K562 (cell line): ENCODE measurements at regions not wholly inside any gene's neighbourhood (a gene's known extent, or its start where the extent isn't known, plus 50 kb on each side); places are given as distances from the start of the nearest gene placed in this dataset.

Experiments used
- ATAC-seq: fragments of 200-7000 bp; cut with Tn5 transposase; 3 replicates; pipeline ENCODE4 v1.9.1; 2020; ENCODE audit warnings: moderate library complexity
- BruUV-seq: library from RNA; stranded (reverse); fragments of 400-500 nt; replicated peaks from 2 replicates; lab custom pipeline; 2021; lab: Mats Ljungman, UMichigan
- CTCF ChIA-PET: fragments of 300-600 bp; formaldehyde crosslinking; extraction: SDS; loops from one replicate; lab custom pipeline; 2021; ENCODE audit warnings: low intra/inter-chr PET ratio; lab: Yijun Ruan, JAX
- POLR2A ChIA-PET: fragments of 300-600, 350-650 bp; sonication (Branson Sonifier 250); formaldehyde crosslinking; extraction: SDS; loops from one replicate; lab custom pipeline; 2021; ENCODE audit warnings: antibody characterized with exemption, inconsistent platforms; lab: Yijun Ruan, JAX
- DNase-seq, 4 experiments: peaks; one replicate each; pipeline versions ENCODE4 v3.0.0 to v3.0.0-alpha.2; 2011 to 2018; ENCODE audit warnings: low spot score in 3 of 4, mixed read lengths in 3 of 4; ENCODE audit errors: extremely low read depth in 1 of 4
- FAIRE-seq: peaks from 2 replicates; lab custom pipeline; 2011; peaks lifted over from hg19 to GRCh38; lab: Jason Lieb, UNC
- H2AFZ ChIP-seq: 2 replicates; pipeline ENCODE4 v1.6.0; 2011; ENCODE audit warnings: low read depth, low read length, control low read depth, inconsistent platforms
- H3K27ac ChIP-seq: fragments of 200-600 bp; 3 replicates; pipeline ENCODE4 v1.8.0; 2011; ENCODE audit warnings: low read depth, mild to moderate bottlenecking, control low read depth, inconsistent platforms, low read length, moderate library complexity, mixed read lengths; ENCODE audit errors: extremely low read depth
- H3K27me3 ChIP-seq, 2 experiments: fragments of 300-600 bp in 1 of 2; 2 replicates in 1 of 2; 3 replicates in 1 of 2; pipeline versions ENCODE4 v1.6.0 to v1.8.0; 2011; ENCODE audit warnings: inconsistent platforms in 2 of 2, low read length in 2 of 2, mild to moderate bottlenecking in 1 of 2, mixed read lengths in 1 of 2, moderate library complexity in 1 of 2; ENCODE audit not compliant: control insufficient read depth in 2 of 2, insufficient read depth in 2 of 2
- H3K36me3 ChIP-seq: fragments of 300-600 bp; 3 replicates; pipeline ENCODE4 v1.8.0; 2011; ENCODE audit warnings: mild to moderate bottlenecking, low read length, inconsistent platforms; ENCODE audit not compliant: control insufficient read depth, insufficient read depth
- H3K4me1 ChIP-seq, 2 experiments: fragments of 200-600 bp in 1 of 2; replicated peaks in 1 of 2; 2 replicates in 1 of 2; 3 replicates in 1 of 2; pipeline versions ENCODE4 v1.5.1 to v1.8.0; 2011; ENCODE audit warnings: inconsistent platforms in 2 of 2, low read length in 2 of 2, mild to moderate bottlenecking in 1 of 2, mixed read lengths in 1 of 2, moderate library complexity in 1 of 2; ENCODE audit not compliant: control insufficient read depth in 2 of 2, insufficient read depth in 2 of 2
- H3K4me2 ChIP-seq: 2 replicates; pipeline ENCODE4 v1.6.1; 2011; ENCODE audit warnings: low read length, control low read depth, inconsistent platforms, mixed read lengths; ENCODE audit not compliant: insufficient read depth
- H3K4me3 ChIP-seq: fragments of 200-600 bp; sonication (generic), shearing (Covaris generic); 2 replicates; pipeline ENCODE4 v1.5.1; 2016; ENCODE audit warnings: control low read depth, inconsistent platforms
- H3K79me2 ChIP-seq: fragments of 200-600 bp; 3 replicates; pipeline ENCODE4 v1.8.0; 2011; ENCODE audit warnings: low read length, inconsistent platforms; ENCODE audit not compliant: control insufficient read depth, insufficient read depth
- H3K9ac ChIP-seq, 2 experiments: 2 replicates each; pipeline versions ENCODE4 v1.6.0 to v1.6.1; 2011; ENCODE audit warnings: low read depth in 2 of 2, low read length in 2 of 2, control low read depth in 1 of 2, inconsistent platforms in 1 of 2, mild to moderate bottlenecking in 1 of 2, mixed read lengths in 1 of 2; ENCODE audit not compliant: insufficient read depth in 1 of 2
- H3K9me1 ChIP-seq: one replicate; pipeline ENCODE4 v1.6.0; 2011; ENCODE audit warnings: inconsistent platforms, mild to moderate bottlenecking, low read length, moderate library complexity; ENCODE audit not compliant: control insufficient read depth, insufficient read depth
- H3K9me3 ChIP-seq: replicated peaks from 2 replicates; pipeline ENCODE4 v1.5.1; 2011; ENCODE audit warnings: low read depth, low read length, inconsistent platforms; ENCODE audit not compliant: control insufficient read depth, insufficient read depth
- H4K20me1 ChIP-seq: replicated peaks from 2 replicates; pipeline ENCODE4 v1.6.1; 2011; ENCODE audit warnings: low read length, inconsistent platforms, mixed read lengths; ENCODE audit not compliant: control insufficient read depth, insufficient read depth
- ELK1 ChIP-seq: sonication (generic); formaldehyde crosslinking; IDR thresholded peaks from 2 replicates; pipeline ENCODE4 v1.8.1; 2022; ENCODE audit warnings: missing genetic modification reagents
- FOXJ2 ChIP-seq: fragments of 200-800 bp; sonication (Bioruptor generic); IDR thresholded peaks from 2 replicates; pipeline ENCODE4 v1.6.1; 2016; ENCODE audit warnings: missing genetic modification characterization, missing compliant biosample characterization
- HNRNPUL1 ChIP-seq: fragments of 200-400 bp; formaldehyde crosslinking; IDR thresholded peaks from 2 replicates; pipeline ENCODE4 v1.6.1; 2017; ENCODE audit warnings: low read length
- KAT2B ChIP-seq: IDR thresholded peaks from one replicate; pipeline ENCODE4 v1.6.1; 2012; ENCODE audit warnings: low read depth, mild to moderate bottlenecking, control low read depth, inconsistent platforms, low read length, moderate library complexity
- MAZ ChIP-seq, 2 experiments: fragments of 450-650 bp in 1 of 2; sonication (generic) in 1 of 2; formaldehyde crosslinking; IDR thresholded peaks in 1 of 2; conservative IDR thresholded peaks in 1 of 2; 2 replicates each; pipeline versions ENCODE4 v1.4.0 to v1.5.0; 2020; ENCODE audit warnings: mild to moderate bottlenecking in 1 of 2, missing genetic modification reagents in 1 of 2
- NFATC3 ChIP-seq: fragments of 450-650 bp; IDR thresholded peaks from 2 replicates; pipeline ENCODE4 v1.6.1; 2017; ENCODE audit warnings: mild to moderate bottlenecking
- PHF20 ChIP-seq: fragments of 450-650 bp; IDR thresholded peaks from 2 replicates; pipeline ENCODE4 v1.6.1; 2018; ENCODE audit not compliant: partially characterized antibody
- RBFOX2 ChIP-seq: fragments of 200-400 bp; formaldehyde crosslinking; IDR thresholded peaks from 2 replicates; pipeline ENCODE4 v1.6.1; 2017; ENCODE audit warnings: low read depth, mild to moderate bottlenecking, low read length, moderate library complexity
- RCOR1 ChIP-seq, 2 experiments: IDR thresholded peaks; 2 replicates each; pipeline ENCODE4 v1.6.1; 2012; ENCODE audit warnings: low read depth in 2 of 2, low read length in 2 of 2, borderline replicate concordance in 1 of 2, improper control_type of control experiment in 1 of 2
- SMAD3 ChIP-seq: fragments of 450-650 bp; formaldehyde crosslinking; conservative IDR thresholded peaks from 2 replicates; pipeline ENCODE4 v1.4.0; 2020; ENCODE audit warnings: mild to moderate bottlenecking
- SMAD4 ChIP-seq: fragments of 250-450 bp; sonication (Bioruptor Pico); conservative IDR thresholded peaks from 2 replicates; pipeline ENCODE4 v1.8.0; 2021; ENCODE audit warnings: inconsistent platforms, mild to moderate bottlenecking, moderate library complexity
- TAF1 ChIP-seq: IDR thresholded peaks from 2 replicates; pipeline ENCODE4 v1.6.1; 2011; ENCODE audit warnings: mild to moderate bottlenecking, low read length, moderate library complexity; ENCODE audit not compliant: insufficient read depth, control insufficient read depth, severe bottlenecking; ENCODE audit errors: extremely low read depth
- TAF7 ChIP-seq: fragments of 450-650 bp; IDR thresholded peaks from 2 replicates; pipeline ENCODE4 v1.6.1; 2016; ENCODE audit warnings: missing genetic modification characterization, missing compliant biosample characterization
- TCF3 ChIP-seq: sonication (generic); formaldehyde crosslinking; IDR thresholded peaks from 2 replicates; pipeline ENCODE4 v1.4.0; 2020; ENCODE audit warnings: mild to moderate bottlenecking, missing genetic modification reagents
- THRAP3 ChIP-seq: fragments of 450-650 bp; IDR thresholded peaks from 2 replicates; pipeline ENCODE4 v1.6.1; 2016; ENCODE audit warnings: mild to moderate bottlenecking, inconsistent platforms, borderline replicate concordance
- ZNF347 ChIP-seq: fragments of 450-650 bp; formaldehyde crosslinking; IDR thresholded peaks from 2 replicates; pipeline ENCODE4 v1.4.0; 2020; ENCODE audit warnings: low read depth, mild to moderate bottlenecking, moderate library complexity
- ZNF551 ChIP-seq: fragments of 250-450 bp; sonication (Bioruptor Pico); IDR thresholded peaks from 2 replicates; pipeline ENCODE4 v1.5.0; 2021; ENCODE audit warnings: mild to moderate bottlenecking, moderate library complexity
- WGBS: fragments of 100-300 bp; shearing (Covaris generic); methylation state at CpG from one replicate; pipeline ENCODE4 v1.1.6; 2016; ENCODE audit warnings: low coverage, mixed read lengths; ENCODE audit not compliant: insufficient coverage; ENCODE audit errors: missing lambda C conversion rate; 5-methylcytosine and 5-hydroxymethylcytosine counted together
- in situ Hi-C: fragments of 300-500 bp; cut with MboI; formaldehyde crosslinking; loops from 4 replicates; pipeline ENCODE4 v1.15.0; 2018; ENCODE audit warnings: inconsistent platforms, mixed read lengths
- intact Hi-C: fragments of 100-400 bp; cut with micrococcal nuclease; formaldehyde crosslinking; loops from 2 replicates; pipeline ENCODE4 v1.14.2; 2022
- TF ChIP-seq, protein P1 (sequence below): sonication (generic); formaldehyde crosslinking; IDR thresholded peaks from 2 replicates; pipeline ENCODE4 v1.9.0; 2022; ENCODE audit warnings: mild to moderate bottlenecking, missing genetic modification reagents

DNA sequence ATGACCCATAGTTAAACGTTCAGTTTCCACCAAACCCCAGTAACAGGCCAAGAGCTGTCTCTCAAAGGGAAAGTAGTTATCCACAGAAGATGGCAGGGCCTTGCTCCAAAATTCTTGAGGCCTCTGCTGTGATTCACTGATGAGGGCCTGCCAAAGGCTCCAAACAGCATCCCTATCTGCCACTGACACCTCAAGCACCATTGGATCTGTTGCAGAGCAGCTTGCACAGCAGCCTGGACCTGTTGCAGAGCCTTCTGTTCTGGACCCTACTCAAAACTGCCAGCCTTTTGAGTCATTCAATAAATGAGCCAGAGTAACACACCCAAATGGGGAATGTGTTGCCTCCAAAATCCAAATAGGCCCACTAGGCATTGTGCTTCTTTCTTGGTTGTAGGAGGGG is 741.5 kb upstream of the RGMB start:
- no peaks in the 10 kb centered on the region for H3K4me1 ChIP-seq
- 0% methylated on average over 1 of the region's 1 CpG for WGBS
- H4K20me1 ChIP-seq, result no peaks in the 10 kb centered on the region
- FAIRE-seq, result no peak
- BruUV-seq, result no TSS peak
- H3K4me2 ChIP-seq, result no peak overlapping the region
- no peak overlapping the region for H3K27ac ChIP-seq
- H3K36me3 ChIP-seq, result no peaks in the 10 kb centered on the region
- DNase-seq, result no peak
- H3K27me3 ChIP-seq, result no peaks in the 10 kb centered on the region
- H3K4me3 ChIP-seq, result no peak overlapping the region
- H3K9me1 ChIP-seq, result no peaks in the 10 kb centered on the region
- POLR2A ChIA-PET, result no interaction called here
- in situ Hi-C loops, result no loop called here
- ATAC-seq, result no peak
- H3K9me3 ChIP-seq, result no peaks in the 10 kb centered on the region
- CTCF ChIA-PET, result no interaction called here
- no peak overlapping the region for H2AFZ ChIP-seq
- H3K79me2 ChIP-seq, result no peaks in the 10 kb centered on the region
- H3K9ac ChIP-seq, result no peak overlapping the region
- TF ChIP-seq ELK1 (CRISPR knock-in tag) (no peak), TAF7 (tag) (no peak), TCF3 (CRISPR knock-in tag) (no peak)
- TF ChIP-seq, protein P1, sequence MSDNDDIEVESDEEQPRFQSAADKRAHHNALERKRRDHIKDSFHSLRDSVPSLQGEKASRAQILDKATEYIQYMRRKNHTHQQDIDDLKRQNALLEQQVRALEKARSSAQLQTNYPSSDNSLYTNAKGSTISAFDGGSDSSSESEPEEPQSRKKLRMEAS, result no peak
- TF ChIP-seq, all 486 proteins: peak for 0
- intact Hi-C loops, result no loop called here

GRCh38 chr5:98041661-98042060 is 731.8 kb upstream of the RGMB start:
- CTCF ChIA-PET, result no interaction called here
- no peaks in the 10 kb centered on the region for H4K20me1 ChIP-seq
- H2AFZ ChIP-seq, result no peak overlapping the region
- no peak overlapping the region for H3K4me2 ChIP-seq
- in situ Hi-C loops, result no loop called here
- no peaks in the 10 kb centered on the region for H3K79me2 ChIP-seq
- no TSS peak for BruUV-seq
- H3K4me3 ChIP-seq, result no peak overlapping the region
- H3K9me3 ChIP-seq, result no peaks in the 10 kb centered on the region
- no peaks in the 10 kb centered on the region for H3K4me1 ChIP-seq
- H3K9me1 ChIP-seq, result no peaks in the 10 kb centered on the region
- H3K36me3 ChIP-seq, result no peaks in the 10 kb centered on the region
- H3K27me3 ChIP-seq, result no peaks in the 10 kb centered on the region
- POLR2A ChIA-PET, result no interaction called here
- no peak overlapping the region for H3K9ac ChIP-seq
- FAIRE-seq (no peak), ATAC-seq (no peak), DNase-seq (no peak)
- H3K27ac ChIP-seq, result no peak overlapping the region
- intact Hi-C loops, result no loop called here
- no peak for TF ChIP-seq TAF1
- no peak for TF ChIP-seq RCOR1 (IDR thresholded peaks at IDR 0.05; ENCODE audit: borderline replicate concordance in 1 of 2, low read depth in 2 of 2, low read length in 2 of 2)
- TF ChIP-seq ZNF347 (CRISPR knock-in tag), result no peak
- no peak for TF ChIP-seq ZNF551 (CRISPR knock-in tag)
- no peak for TF ChIP-seq RBFOX2
- TF ChIP-seq MAZ (CRISPR knock-in tag; conservative IDR thresholded peaks at IDR 0.05 in 1 of 2, IDR thresholded peaks at IDR 0.05 in 1 of 2), result no peak
- TF ChIP-seq SMAD3 (CRISPR knock-in tag), result no peak
- TF ChIP-seq PHF20, result no peak
- TF ChIP-seq THRAP3, result no peak
- TF ChIP-seq FOXJ2, result no peak
- no peak for TF ChIP-seq NFATC3
- TF ChIP-seq KAT2B, result no peak
- no peak for TF ChIP-seq SMAD4 (CRISPR knock-in tag)
- TF ChIP-seq HNRNPUL1, result no peak
